MV-4-11 (cell line): ENCODE measurements at regions not wholly inside any gene's neighbourhood (a gene's known extent, or its start where the extent isn't known, plus 50 kb on each side); places are given as distances from the start of the nearest gene placed in this dataset.

Experiments used
- DNase-seq: peaks from one replicate; lab custom pipeline; 2025; lab: John Stamatoyannopoulos, UW

GRCh38 chr6:44636561-44637248 is 249.2 kb downstream of the CDC5L start:
- DNase-seq = no peak

GRCh38 chr6:44641344-44642031 is 254.0 kb downstream of the CDC5L start:
- DNase-seq = no peak

GRCh38 chr6:44642349-44642748 is 254.8 kb downstream of the CDC5L start:
- DNase-seq = peak; percentile 92

- peak; percentile 63 for DNase-seq
Measured at GRCh38 chr6:44642870-44643522, 255.5 kb downstream of the CDC5L start.

- DNase-seq = no peak
Measured at GRCh38 chr6:44645276-44645675, 257.8 kb downstream of the CDC5L start.

GRCh38 chr6:44646355-44646754 is 258.8 kb downstream of the CDC5L start:
- DNase-seq = no peak

- DNase-seq = no peak
Measured at GRCh38 chr6:44649365-44650025, 262.0 kb downstream of the CDC5L start.

- peak; percentile 73 for DNase-seq
Measured at GRCh38 chr6:44650495-44650894, 263.0 kb downstream of the CDC5L start.

- no peak for DNase-seq
Measured at GRCh38 chr6:44650947-44651346, 263.4 kb downstream of the CDC5L start.

- no peak for DNase-seq
Measured at GRCh38 chr6:44651604-44652003, 264.1 kb downstream of the CDC5L start.

GRCh38 chr6:44652547-44652946 is 265.0 kb downstream of the CDC5L start:
- no peak for DNase-seq

GRCh38 chr6:44653091-44653490 is 265.6 kb downstream of the CDC5L start:
- DNase-seq = no peak

- DNase-seq = peak; percentile 23
Measured at GRCh38 chr6:44653761-44654218, 266.3 kb downstream of the CDC5L start.

- peak; percentile 79 for DNase-seq
Measured at GRCh38 chr6:44655412-44656342, 268.2 kb downstream of the CDC5L start.

- no peak for DNase-seq
Measured at GRCh38 chr6:44656691-44657090, 269.2 kb downstream of the CDC5L start.

- DNase-seq = no peak
Measured at GRCh38 chr6:44657206-44657819, 269.8 kb downstream of the CDC5L start.

GRCh38 chr6:44658571-44658970 is 271.1 kb downstream of the CDC5L start:
- no peak for DNase-seq

- no peak for DNase-seq
Measured at GRCh38 chr6:44659726-44660125, 272.2 kb downstream of the CDC5L start.

- no peak for DNase-seq
Measured at GRCh38 chr6:44660561-44661220, 273.2 kb downstream of the CDC5L start.

- DNase-seq = no peak
Measured at GRCh38 chr6:44661221-44662008, 273.9 kb downstream of the CDC5L start.
